GM21447 (cell line): ENCODE measurements at regions not wholly inside any gene's neighbourhood (a gene's known extent, or its start where the extent isn't known, plus 50 kb on each side); places are given as distances from the start of the nearest gene placed in this dataset.

Experiments used
- ATAC-seq: cut with Tn5 transposase; IDR thresholded peaks from one replicate; pipeline ENCODE4 v1.9.1; 2021; ENCODE audit not compliant: unreplicated experiment

GRCh38 chr6:23096876-23097275, 527.5 kb downstream of the HDGFL1 start:
- ATAC-seq = no peak

- ATAC-seq = no peak
Observed at GRCh38 chr6:23097566-23097965, 528.2 kb downstream of the HDGFL1 start.

GRCh38 chr6:23106951-23107350, 537.6 kb downstream of the HDGFL1 start:
- ATAC-seq = no peak

- no peak for ATAC-seq
Observed at GRCh38 chr6:23111984-23112383, 542.6 kb downstream of the HDGFL1 start.

GRCh38 chr6:23114812-23115504, 545.6 kb downstream of the HDGFL1 start:
- ATAC-seq = no peak

- ATAC-seq = no peak
Observed at GRCh38 chr6:23137611-23138010, 568.2 kb downstream of the HDGFL1 start.

- ATAC-seq = no peak
Observed at GRCh38 chr6:23140871-23141270, 571.5 kb downstream of the HDGFL1 start.

GRCh38 chr6:23145781-23146180, 576.4 kb downstream of the HDGFL1 start:
- ATAC-seq = no peak

GRCh38 chr6:23154159-23154558, 584.8 kb downstream of the HDGFL1 start:
- no peak for ATAC-seq

GRCh38 chr6:23170049-23170448, 600.7 kb downstream of the HDGFL1 start:
- no peak for ATAC-seq

GRCh38 chr6:23173234-23173633, 603.9 kb downstream of the HDGFL1 start:
- ATAC-seq = no peak

GRCh38 chr6:23174781-23175361, 605.5 kb downstream of the HDGFL1 start:
- no peak for ATAC-seq

GRCh38 chr6:23175391-23175790, 606.0 kb downstream of the HDGFL1 start:
- ATAC-seq = no peak

- ATAC-seq = no peak
Observed at GRCh38 chr6:23176471-23176870, 607.1 kb downstream of the HDGFL1 start.

GRCh38 chr6:23176883-23177282, 607.5 kb downstream of the HDGFL1 start:
- no peak for ATAC-seq

- ATAC-seq = no peak
Observed at GRCh38 chr6:23177806-23178205, 608.4 kb downstream of the HDGFL1 start.

GRCh38 chr6:23179994-23180393, 610.6 kb downstream of the HDGFL1 start:
- no peak for ATAC-seq

- no peak for ATAC-seq
Observed at GRCh38 chr6:23180504-23181293, 611.3 kb downstream of the HDGFL1 start.

- ATAC-seq = no peak
Observed at GRCh38 chr6:23181356-23182110, 612.2 kb downstream of the HDGFL1 start.

- ATAC-seq = no peak
Observed at GRCh38 chr6:23183846-23184245, 614.5 kb downstream of the HDGFL1 start.

- ATAC-seq = no peak
Observed at GRCh38 chr6:23184351-23184750, 615.0 kb downstream of the HDGFL1 start.
